COLO829 (cell line): ENCODE measurements at regions not wholly inside any gene's neighbourhood (a gene's known extent, or its start where the extent isn't known, plus 50 kb on each side); places are given as distances from the start of the nearest gene placed in this dataset.

ENCODE experiments used
- DNase-seq: peaks from one replicate; pipeline ENCODE4 v3.0.0; 2012; ENCODE audit warnings: low spot score

- no peak for DNase-seq
Observed at GRCh38 chr10:44435196-44435595, 50.3 kb upstream of the CXCL12 start.

DNA sequence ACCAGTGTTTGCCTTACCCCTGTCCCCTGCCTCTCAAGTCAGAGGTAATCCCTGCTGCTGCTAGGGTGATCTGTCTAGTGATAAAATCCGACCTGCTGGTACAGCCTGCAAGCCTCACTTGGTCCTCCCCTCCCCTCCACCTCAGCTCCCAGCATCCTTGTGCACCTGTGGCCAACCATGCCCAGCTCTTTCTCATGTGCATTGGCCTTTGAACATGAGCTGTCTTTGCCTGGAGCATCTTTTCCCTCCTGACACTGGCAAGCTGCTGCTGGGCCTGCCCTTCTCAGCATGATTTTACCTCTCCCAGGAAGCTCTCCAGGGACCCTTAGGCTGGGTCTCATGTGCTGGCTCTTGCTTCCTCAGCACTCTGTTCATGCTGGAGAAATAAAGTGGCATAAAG lies 51.3 kb upstream of the CXCL12 start:
- DNase-seq = no peak

DNA sequence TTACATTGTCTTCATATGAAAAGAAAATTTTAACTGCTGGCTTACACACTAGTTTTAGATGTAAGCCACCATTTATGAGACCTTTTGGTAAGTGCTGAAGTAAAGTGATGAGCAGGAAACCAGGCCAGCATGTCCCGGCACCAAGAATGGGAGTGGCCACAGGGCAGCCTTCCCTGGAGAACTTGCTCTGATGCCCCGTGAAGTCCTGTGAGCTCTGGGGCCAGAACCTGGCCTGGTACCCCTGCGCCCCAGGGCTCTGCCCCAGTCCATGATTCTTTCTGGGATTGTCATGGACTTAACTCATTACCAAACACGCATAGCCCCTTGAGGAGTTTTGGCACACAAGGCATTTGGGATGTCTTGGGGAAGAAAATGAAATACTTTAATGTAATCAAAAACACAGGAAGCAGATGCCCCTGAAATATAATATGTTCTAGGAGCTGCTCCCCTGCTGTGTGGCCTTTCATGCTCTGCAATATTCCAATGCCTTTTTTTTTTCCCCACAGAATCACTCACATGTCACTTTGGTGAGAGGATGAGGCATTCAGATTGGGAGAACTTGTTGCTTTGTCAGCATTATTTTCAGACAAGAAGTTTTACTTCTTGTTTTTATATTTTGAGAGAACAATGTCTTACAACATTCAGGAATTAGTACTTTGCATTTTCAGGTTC lies 53.1 kb upstream of the CXCL12 start:
- DNase-seq = no peak

DNA sequence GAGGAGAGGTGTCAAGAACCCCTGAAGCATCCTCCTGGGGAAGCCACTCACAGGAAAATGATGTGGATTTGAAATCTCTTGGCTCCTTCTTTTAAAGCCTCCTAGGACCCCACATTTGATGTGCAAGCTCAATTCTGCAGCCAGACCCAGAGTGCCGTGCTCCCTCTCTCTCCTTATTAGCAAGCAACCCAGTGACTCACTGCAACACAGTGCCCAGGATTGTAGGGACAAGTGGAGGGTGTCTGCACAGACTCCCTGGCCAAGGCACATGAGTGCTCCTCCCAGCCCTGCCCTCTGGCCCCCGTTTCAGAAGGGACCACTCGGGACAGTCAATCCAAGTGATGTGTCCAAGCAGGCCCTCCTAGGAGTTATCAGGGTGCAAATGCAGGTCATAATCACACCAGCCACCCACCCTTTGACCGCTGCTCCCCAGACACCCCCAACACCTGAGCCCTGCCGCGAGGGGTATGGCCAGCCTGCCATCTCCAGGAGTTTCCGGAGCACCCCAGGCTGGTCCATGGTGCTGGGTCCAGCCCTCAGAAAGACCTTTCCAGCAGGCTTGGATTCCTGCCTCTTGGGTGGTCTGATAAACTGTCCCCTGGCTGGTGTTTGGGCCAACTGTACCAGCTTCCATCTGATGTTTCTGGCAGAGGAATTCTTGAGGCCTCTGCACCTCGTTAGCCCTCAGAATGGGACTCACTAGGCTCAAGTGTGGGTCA lies 54.5 kb upstream of the CXCL12 start:
- no peak for DNase-seq

DNA sequence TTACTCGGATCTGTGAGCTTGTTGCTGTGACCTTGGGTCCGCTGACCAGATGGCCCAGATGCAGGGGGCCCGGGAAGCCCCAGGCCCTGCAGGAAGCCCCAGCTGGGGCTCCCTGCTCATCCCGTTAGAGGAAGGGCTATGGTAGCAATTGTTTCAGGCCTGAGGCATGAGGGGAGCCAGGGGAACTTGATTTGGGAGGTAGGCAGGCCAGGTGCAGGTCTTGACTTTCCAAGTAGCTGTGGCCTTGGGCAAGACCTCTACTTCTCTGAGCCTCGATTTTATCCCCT lies 55.0 kb upstream of the CXCL12 start:
- DNase-seq = no peak

DNA sequence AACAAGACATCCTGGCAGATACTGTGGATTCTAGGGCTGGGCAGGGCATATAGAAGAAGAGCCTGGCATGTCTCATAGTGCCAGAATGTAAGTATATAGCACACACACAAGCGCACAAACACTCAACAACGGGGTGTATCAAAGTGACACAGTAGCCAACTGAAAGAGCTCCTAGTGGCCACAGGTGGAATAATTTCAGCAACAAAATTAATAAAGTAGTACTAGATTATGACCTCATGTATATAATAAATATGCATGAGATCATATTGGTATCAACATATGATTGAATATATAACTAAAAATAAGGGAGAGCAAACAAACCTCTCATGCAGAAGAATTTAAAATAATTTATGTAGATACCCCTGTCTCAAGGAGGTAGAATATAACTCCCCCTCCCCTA lies 72.4 kb upstream of the CXCL12 start:
- no peak for DNase-seq

- no peak for DNase-seq
Observed at GRCh38 chr10:44458671-44459413, 73.9 kb upstream of the CXCL12 start.

DNA sequence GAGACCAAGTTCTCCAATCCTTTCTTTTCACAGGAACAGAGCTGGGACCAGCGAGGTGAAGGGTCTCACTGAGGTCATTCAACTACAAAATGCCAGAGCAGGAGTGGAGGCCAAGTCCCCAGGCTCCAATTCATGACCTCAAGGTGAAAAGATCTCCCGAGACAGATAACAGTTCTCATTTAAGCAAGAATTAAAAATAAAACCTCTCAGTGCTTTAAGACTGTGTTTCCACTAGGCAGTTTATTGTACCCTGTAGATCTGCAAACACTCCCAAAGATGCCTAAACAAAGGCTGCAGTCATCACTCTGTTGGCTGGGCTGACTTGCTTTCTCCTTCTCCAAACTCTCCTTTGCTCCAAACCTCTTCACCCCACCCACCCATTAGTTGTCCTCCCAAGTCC lies 74.8 kb upstream of the CXCL12 start:
- DNase-seq = no peak

DNA sequence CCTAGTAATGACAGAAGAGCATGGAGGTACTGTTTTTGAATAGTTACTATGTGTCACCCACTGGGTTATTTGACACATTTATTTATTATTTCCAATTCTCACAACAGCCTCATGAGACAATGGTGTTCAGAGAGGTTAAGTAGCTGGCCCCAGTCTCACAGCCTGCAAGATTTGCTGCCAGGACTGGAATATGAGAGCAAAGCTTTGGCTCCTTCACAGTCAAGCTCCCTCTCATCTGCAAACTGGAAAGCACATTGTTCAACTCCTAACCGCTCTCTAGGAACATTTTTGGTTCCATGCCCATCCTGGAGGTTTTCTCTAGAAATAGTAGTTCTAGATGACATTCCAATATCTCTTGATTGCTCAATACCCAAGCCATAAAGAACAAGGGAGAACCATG lies 75.5 kb upstream of the CXCL12 start:
- no peak for DNase-seq

DNA sequence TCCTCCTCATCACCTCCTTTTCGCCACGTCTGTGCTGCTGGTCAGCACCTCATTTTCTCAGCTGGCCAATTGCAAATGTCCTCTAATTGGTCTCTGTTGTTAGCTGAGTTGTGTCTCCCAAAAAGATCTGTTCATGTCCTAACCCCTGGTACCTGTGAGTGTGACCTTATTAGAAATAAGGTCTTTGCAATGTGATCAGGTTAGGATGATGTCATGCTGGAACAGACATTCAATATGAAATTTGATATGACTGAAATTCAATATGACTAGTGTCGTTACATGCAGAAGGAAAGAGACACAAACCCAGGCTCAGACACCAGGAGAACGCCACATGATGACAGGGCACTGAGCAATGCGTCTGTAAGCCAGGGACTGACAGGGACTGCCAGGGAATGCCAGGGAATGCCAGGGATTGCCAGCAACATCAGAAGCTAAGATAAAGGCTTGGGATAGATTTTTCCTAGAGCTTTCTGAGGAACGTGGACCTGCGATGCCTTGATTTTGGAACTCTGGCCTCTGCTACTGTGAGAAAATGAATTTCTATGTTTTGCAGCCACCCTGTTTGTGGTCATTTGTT lies 77.5 kb upstream of the CXCL12 start:
- DNase-seq = no peak

- DNase-seq = no peak
Observed at GRCh38 chr10:44463511-44464121, 78.7 kb upstream of the CXCL12 start.

DNA sequence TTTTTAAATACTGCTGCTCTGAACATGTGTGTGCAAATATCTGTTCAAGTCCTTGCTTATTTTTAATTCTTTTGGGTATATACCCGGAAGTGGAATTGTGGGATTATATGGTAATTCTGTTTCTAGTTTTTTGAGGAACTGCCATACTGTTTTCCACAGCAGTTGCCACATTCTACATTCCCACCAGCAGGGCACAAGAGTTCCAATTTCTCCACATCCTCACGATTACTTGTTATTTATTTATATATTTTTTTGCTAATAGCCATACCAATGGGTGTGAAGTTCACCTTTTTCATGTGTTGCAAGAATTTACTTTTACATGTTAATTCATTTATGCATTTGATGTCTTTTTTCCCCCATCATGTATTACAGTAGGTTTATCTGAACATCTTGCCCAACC lies 79.6 kb upstream of the CXCL12 start:
- no peak for DNase-seq

GRCh38 chr10:44465401-44466115 lies 80.7 kb upstream of the CXCL12 start:
- DNase-seq = no peak

DNA sequence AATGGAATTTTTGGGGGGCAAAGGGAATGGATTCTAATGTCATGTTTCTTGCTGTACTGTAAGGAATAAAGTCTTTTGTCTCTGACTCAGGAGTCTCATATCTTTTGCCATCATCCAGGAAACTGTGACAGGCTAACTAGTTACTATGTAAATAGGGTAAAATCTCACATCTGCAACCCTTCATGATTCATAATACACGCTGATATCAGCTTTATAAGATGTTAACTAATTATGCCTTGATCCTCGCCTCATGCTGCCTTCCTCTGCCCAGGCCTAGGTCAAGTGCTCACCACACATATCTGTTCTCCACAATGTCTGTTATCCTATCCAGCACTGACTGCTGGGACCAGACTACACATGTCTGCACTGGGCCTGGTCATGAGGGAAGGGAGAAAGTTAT lies 81.3 kb upstream of the CXCL12 start:
- DNase-seq = no peak

DNA sequence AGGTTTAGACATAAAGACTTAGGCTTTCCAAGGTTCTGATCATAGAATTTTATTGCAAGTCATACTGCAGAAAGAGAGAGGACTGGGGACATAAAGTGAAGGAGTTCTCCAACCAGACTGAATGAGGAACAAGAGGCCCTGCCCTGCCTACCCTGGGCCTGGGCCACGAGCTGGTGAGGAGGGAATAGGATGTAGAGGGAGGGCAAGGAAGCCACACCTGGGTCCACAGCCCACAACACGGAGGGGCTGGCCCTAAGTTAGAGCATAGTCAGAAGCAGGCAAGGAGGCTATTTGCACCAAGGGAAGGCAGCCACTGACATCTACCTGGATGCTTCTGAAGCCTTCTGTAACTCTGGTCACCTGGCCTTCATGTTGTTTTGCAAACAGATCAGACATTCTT lies 82.2 kb upstream of the CXCL12 start:
- DNase-seq = no peak

DNA sequence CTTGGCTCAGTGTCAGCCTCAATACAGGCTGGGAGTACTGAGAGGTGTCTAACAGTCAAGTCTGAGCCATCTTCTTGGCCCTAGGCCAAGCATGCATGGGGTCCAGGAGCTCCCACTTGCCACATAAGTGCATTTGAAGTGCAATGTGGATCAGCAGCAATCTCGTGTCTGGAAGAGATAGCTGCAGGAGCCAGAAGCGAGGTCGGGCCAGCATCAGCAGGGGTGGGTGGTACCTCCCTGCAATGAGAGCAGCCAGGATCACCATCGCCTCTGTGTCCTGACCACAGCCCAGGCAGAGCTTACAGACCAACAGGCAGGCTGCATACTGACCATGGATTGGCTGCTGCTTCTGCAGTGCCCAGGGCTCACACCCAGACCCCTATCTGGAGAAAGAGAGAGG lies 83.0 kb upstream of the CXCL12 start:
- no peak for DNase-seq

DNA sequence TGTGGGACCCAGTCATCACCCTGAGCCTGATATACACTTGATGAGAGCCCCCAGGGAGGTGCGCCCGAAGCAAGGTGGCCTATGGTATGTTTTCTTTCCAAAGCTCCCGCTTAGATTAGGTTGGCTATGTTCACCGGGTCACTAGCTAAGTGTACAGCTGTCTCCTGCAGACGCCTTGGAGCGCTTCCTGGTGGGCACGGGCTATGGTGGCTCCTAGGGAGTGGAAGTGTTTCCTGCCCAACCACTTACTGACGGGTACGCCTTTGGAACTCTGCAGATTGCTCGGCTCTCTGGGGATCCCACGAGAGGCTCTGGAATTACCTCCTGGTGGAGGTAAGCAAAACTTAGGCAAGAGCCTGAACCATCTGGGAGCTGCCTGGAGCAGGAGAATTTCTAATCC lies 83.6 kb upstream of the CXCL12 start:
- DNase-seq = no peak

DNA sequence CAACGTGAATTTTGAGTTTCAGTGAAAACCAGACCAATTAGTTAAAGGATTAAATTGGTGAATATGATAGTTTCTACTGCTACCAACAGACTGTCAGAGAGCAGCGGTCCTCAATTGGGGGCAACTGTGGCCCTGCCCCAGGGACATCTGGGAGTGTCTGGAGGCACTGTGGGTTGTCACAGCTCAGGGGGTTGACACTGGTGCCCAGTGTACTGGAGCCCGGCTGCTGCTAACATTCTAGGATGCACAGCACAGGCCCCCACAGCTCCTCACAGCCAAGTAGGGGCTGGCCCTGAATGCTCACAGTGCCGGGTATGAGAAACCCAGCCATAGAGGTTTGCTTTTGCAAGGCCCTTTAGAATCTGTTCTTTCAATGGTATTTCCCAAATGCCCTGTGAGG lies 84.1 kb upstream of the CXCL12 start:
- DNase-seq = no peak

- DNase-seq = no peak
Observed at GRCh38 chr10:44470784-44471183, 85.9 kb upstream of the CXCL12 start.

DNA sequence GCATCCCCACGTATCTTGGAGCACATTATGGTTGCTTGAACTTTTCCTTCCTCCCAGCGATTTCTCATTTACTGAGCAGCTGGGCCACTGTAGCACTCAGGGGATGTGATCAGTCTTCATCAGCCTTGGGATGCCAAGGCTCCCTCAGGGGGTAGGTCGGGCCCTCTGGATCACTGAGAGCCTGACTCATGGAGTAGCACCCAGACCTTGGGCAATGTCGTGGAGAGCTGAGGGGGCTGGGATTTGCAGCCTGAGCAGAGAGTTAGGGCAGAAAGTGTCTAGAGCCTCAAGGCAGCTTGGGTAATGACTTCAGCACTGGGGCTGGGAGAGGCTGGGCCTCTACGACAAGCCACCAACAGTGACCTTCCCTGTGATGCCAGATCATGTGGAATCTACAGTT lies 86.5 kb upstream of the CXCL12 start:
- DNase-seq = no peak

DNA sequence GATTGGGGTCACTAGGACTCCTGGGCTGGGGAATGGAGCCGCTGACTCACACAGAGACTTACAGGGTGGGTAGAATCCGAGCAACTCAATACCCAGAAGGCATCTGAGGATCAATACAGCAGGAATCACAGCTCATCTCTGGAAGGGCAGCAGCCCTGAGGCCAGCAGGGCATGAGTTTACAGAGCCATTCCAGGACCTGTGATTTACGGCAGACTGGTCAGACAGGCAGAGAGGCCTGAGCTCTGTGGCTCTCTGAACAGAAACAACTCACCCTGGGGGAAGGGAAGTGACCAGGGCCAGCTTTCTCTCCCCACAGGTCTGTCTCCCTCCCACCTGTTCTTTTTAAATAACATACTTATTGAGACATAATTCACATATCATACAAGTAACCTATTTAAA lies 88.2 kb upstream of the CXCL12 start:
- DNase-seq = no peak

GRCh38 chr10:44476409-44477045 lies 91.6 kb upstream of the CXCL12 start:
- DNase-seq = no peak
